Parathyroid adenoma (tissue), 2 donors: ENCODE measurements at regions not wholly inside any gene's neighbourhood (a gene's known extent, or its start where the extent isn't known, plus 50 kb on each side); places are given as distances from the start of the nearest gene placed in this dataset.

Source experiments
- H2AFZ ChIP-seq: fragments of 300-600 bp; sonication (generic); one replicate; pipeline ENCODE4 v1.7.0; 2017; ENCODE audit warnings: antibody characterized with exemption, mild to moderate bottlenecking
- H3K27ac ChIP-seq: fragments of 300-600 bp; sonication (generic); one replicate; pipeline ENCODE4 v1.7.0; 2017
- H3K27me3 ChIP-seq: fragments of 300-600 bp; sonication (generic); one replicate; pipeline ENCODE4 v1.7.0; 2017; ENCODE audit warnings: low read length; ENCODE audit not compliant: control insufficient read depth, insufficient read depth
- H3K36me3 ChIP-seq: fragments of 300-600 bp; sonication (generic); one replicate; pipeline ENCODE4 v1.7.0; 2017; ENCODE audit warnings: low read length; ENCODE audit not compliant: control insufficient read depth, insufficient read depth
- H3K4me1 ChIP-seq: fragments of 300-600 bp; sonication (generic); one replicate; pipeline ENCODE4 v1.7.0; 2017; ENCODE audit warnings: control low read depth
- H3K4me2 ChIP-seq: fragments of 300-600 bp; sonication (generic); one replicate; pipeline ENCODE4 v1.7.0; 2017; ENCODE audit warnings: low read length
- H3K4me3 ChIP-seq: fragments of 300-600 bp; sonication (generic); one replicate; pipeline ENCODE4 v1.7.0; 2017; ENCODE audit warnings: low read depth, low read length
- H3K79me2 ChIP-seq: fragments of 300-600 bp; sonication (generic); one replicate; pipeline ENCODE4 v1.7.0; 2017; ENCODE audit warnings: control low read depth
- H3K9ac ChIP-seq: fragments of 300-600 bp; sonication (generic); one replicate; pipeline ENCODE4 v1.7.0; 2017; ENCODE audit warnings: mild to moderate bottlenecking
- H3K9me3 ChIP-seq: fragments of 300-600 bp; sonication (generic); one replicate; pipeline ENCODE4 v1.7.0; 2017; ENCODE audit warnings: low read length; ENCODE audit not compliant: control insufficient read depth
- TF ChIP-seq, protein P1 (sequence below): fragments of 300-600 bp; sonication (generic); IDR thresholded peaks from one replicate; pipeline ENCODE4 v1.7.0; 2017; ENCODE audit warnings: antibody characterized with exemption, mild to moderate bottlenecking
- donor health status: primary hyperparathyroidism.

DNA sequence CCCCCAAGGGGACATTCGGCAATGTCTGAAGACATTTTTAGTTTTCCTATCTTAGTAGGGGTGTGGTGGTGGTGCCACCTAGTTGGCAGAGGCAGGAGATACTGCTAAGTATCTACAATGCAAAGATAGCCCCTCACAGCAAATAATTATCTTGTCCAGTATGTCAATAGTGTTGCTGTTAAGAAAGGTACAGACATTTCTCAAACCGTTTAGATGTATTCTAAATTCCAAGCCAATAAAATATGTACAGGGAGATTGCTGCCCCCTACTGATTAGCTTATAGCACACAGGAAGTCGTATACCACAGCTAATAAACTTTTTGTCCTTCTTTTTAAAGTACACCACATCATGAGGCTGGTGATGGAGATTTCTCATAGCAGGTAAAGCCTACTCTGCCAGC is 260.5 kb downstream of the TMA16 start:
- no peaks in the 10 kb centered on the region for H3K36me3 ChIP-seq

DNA sequence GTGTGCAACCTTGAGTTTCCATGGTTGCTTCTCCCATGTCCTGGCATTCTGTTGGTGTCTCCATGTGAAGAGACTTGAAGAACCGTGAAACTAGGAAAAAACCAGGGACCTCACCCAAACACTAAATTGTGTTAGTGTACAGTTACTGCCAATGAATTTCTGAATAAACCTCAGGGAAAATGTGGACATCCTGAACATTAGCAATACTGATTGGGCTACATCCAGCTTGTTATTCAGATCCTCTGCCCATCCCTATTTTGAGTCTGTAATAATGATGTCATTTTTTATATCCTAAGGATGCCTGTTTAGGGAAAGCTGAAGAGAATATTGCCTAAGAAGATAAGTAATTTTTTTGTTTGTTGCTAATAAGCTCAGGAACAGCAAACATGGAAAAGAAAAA is 262.7 kb downstream of the TMA16 start:
- H3K27me3 ChIP-seq = no peaks in the 10 kb centered on the region
- no peak overlapping the region for H3K27ac ChIP-seq
- H2AFZ ChIP-seq = no peak overlapping the region
- H3K9me3 ChIP-seq = no peaks in the 10 kb centered on the region
- no peaks in the 10 kb centered on the region for H3K4me1 ChIP-seq
- H3K79me2 ChIP-seq = no peaks in the 10 kb centered on the region
- TF ChIP-seq, protein P1, sequence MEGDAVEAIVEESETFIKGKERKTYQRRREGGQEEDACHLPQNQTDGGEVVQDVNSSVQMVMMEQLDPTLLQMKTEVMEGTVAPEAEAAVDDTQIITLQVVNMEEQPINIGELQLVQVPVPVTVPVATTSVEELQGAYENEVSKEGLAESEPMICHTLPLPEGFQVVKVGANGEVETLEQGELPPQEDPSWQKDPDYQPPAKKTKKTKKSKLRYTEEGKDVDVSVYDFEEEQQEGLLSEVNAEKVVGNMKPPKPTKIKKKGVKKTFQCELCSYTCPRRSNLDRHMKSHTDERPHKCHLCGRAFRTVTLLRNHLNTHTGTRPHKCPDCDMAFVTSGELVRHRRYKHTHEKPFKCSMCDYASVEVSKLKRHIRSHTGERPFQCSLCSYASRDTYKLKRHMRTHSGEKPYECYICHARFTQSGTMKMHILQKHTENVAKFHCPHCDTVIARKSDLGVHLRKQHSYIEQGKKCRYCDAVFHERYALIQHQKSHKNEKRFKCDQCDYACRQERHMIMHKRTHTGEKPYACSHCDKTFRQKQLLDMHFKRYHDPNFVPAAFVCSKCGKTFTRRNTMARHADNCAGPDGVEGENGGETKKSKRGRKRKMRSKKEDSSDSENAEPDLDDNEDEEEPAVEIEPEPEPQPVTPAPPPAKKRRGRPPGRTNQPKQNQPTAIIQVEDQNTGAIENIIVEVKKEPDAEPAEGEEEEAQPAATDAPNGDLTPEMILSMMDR = no peak
- H3K9ac ChIP-seq = no peak overlapping the region
- no peak overlapping the region for H3K4me3 ChIP-seq
- H3K36me3 ChIP-seq = no peaks in the 10 kb centered on the region
- H3K4me2 ChIP-seq = no peak overlapping the region

More for the DNA sequence above, 260.5 kb downstream of the TMA16 start:
- Histone ChIP-seq H3K4me2 (no peak overlapping the region), H3K9ac (no peak overlapping the region), H2AFZ (no peak overlapping the region), H3K9me3 (no peaks in the 10 kb centered on the region), H3K4me3 (no peak overlapping the region), H3K27me3 (no peaks in the 10 kb centered on the region), H3K79me2 (no peaks in the 10 kb centered on the region), H3K4me1 (no peaks in the 10 kb centered on the region), H3K27ac (no peak overlapping the region)
- TF ChIP-seq, protein P1 = no peak

DNA sequence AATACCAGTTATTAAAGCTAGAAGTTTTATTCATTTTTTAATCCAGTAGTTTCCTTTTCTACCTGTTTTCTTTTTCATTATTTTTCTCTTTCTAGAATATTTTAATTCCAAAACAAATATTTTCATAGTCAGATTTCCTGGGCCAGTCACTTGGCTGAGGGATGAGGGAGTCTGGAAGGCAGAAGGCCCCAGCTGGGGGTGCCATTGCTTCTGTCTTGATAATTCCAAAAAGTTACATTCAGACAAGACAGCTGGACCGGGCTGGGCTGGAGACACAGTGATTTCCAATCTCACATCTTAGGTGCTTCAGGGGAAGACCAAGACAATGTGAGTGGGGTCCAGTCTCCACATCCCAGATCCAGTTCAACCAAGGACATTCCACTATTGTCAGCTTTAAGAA is 263.5 kb downstream of the TMA16 start:
- Histone ChIP-seq H3K9ac (no peak overlapping the region), H3K79me2 (no peaks in the 10 kb centered on the region), H3K4me2 (no peak overlapping the region), H3K4me3 (no peak overlapping the region), H3K27ac (no peak overlapping the region), H3K36me3 (no peaks in the 10 kb centered on the region), H3K4me1 (no peaks in the 10 kb centered on the region), H2AFZ (no peak overlapping the region), H3K9me3 (no peaks in the 10 kb centered on the region), H3K27me3 (no peaks in the 10 kb centered on the region)
- TF ChIP-seq, protein P1 = no peak

DNA sequence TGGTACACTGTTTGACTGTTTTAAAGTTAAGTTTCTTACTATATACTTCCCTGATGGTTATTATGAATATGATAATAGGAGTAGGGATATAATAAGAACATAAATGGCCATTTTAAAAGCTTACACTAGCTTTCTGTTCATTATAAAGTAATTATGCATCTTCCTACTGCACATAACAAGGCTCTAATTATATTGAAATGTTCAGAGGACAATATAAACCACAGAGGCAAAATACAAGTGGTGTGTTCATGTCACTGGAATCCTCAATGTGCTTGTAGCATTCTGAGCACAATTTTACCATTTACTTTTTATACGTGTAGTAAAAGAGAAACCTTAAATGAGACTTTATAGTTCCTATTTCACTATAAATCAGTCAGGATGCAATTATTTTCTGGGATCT is 268.3 kb downstream of the TMA16 start:
- Histone ChIP-seq H3K27me3 (no peaks in the 10 kb centered on the region), H3K4me1 (no peaks in the 10 kb centered on the region), H3K27ac (no peak overlapping the region), H2AFZ (no peak overlapping the region), H3K9ac (no peak overlapping the region), H3K4me3 (no peak overlapping the region), H3K79me2 (no peaks in the 10 kb centered on the region), H3K4me2 (no peak overlapping the region), H3K9me3 (no peaks in the 10 kb centered on the region), H3K36me3 (no peaks in the 10 kb centered on the region)
- TF ChIP-seq, protein P1 = no peak

DNA sequence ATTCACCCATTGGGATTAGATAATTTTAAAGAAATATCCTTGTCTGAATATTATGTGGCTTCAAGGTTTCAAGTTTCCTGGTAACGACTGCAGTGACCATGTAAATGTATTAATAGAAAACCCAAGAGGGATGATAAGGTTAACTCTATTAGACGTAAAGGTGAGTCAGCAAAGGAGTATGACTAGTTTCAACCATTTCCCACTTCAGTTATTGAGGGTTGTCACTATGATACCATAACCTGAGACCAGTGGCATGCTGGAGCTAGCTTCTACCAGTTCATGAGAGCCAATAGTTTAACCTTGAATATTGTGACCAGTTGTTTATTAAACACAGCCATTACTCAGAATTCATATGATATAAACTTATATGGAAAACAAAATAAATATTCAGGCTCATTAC is 270.1 kb downstream of the TMA16 start:
- no peaks in the 10 kb centered on the region for H3K27me3 ChIP-seq
- no peaks in the 10 kb centered on the region for H3K9me3 ChIP-seq
- no peak overlapping the region for H3K27ac ChIP-seq
- H3K4me1 ChIP-seq = no peaks in the 10 kb centered on the region
- H3K4me3 ChIP-seq = no peak overlapping the region
- no peak overlapping the region for H3K9ac ChIP-seq
- H2AFZ ChIP-seq = no peak overlapping the region
- TF ChIP-seq, protein P1 = no peak
- no peak overlapping the region for H3K4me2 ChIP-seq
- H3K79me2 ChIP-seq = no peaks in the 10 kb centered on the region
- no peaks in the 10 kb centered on the region for H3K36me3 ChIP-seq
